ENCODE measurements at regions not wholly inside any gene's neighbourhood (a gene's known extent, or its start where the extent isn't known, plus 50 kb on each side); places are given as distances from the start of the nearest gene placed in this dataset.

DNA sequence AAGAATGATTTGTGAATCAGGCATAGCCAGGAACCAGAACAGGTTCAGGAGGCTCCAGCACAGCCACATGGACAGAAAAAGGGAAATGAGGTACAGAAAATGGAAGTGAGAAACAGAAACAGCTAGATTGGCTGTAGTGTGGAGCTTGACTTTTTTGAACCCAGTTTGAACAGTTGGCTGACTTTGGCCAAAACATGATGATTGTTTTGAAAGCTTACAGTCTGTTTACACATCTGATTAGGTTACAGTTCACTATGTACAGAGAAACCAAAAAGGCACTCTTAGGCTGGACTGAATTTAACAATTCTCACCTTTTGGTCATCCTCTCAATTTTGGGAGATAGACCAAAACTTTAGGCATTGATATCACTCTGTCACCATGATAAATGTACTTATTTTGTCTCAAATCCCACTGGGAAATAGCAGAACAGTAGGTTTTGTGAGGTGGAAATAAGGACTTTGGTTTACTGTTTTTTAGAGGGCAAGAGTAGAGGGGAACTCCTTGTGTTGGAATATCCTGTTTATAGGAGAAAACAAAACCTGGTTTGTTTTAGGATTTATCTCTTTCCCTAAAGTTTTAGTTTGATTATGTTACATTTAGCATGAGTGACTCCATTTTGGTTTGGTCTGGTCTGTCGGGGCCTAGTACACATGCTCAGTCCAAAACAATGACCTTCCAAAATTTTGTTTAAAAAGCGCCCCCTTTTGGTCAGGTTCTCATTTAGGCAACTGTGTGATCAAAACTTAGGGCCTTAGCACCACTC lies 123.1 kb downstream of the OLIG3 start:
- TF ChIP-seq, protein P1, sequence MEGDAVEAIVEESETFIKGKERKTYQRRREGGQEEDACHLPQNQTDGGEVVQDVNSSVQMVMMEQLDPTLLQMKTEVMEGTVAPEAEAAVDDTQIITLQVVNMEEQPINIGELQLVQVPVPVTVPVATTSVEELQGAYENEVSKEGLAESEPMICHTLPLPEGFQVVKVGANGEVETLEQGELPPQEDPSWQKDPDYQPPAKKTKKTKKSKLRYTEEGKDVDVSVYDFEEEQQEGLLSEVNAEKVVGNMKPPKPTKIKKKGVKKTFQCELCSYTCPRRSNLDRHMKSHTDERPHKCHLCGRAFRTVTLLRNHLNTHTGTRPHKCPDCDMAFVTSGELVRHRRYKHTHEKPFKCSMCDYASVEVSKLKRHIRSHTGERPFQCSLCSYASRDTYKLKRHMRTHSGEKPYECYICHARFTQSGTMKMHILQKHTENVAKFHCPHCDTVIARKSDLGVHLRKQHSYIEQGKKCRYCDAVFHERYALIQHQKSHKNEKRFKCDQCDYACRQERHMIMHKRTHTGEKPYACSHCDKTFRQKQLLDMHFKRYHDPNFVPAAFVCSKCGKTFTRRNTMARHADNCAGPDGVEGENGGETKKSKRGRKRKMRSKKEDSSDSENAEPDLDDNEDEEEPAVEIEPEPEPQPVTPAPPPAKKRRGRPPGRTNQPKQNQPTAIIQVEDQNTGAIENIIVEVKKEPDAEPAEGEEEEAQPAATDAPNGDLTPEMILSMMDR (IDR thresholded peaks at IDR 0.05; ENCODE audit: insufficient read depth, low read depth, low read length, missing control alignments), result no peak
- peak; percentile 71 for DNase-seq (ENCODE audit: low read depth)
- H3K4me3 ChIP-seq (ENCODE audit: low read depth, low read length), result no peak overlapping the region

DNA sequence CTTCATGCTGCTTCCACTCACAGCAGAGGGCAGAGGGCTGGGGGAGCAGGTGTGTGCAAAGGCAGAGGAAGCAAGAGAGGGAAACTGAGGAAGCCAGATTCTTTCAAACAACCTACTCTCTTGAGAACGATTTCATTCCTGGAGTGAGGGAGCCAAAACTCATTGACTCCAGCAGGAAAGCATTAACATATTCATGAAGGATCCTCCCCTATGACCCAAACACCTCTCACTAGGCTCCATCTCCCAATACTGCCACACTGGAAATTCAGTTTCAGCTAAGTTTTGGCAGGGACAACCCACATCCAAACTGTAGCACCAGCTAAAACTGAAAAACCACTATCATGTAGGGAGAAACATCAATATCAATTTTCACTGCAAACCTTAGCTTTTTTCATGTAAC lies 125.1 kb downstream of the OLIG3 start:
- DNase-seq (ENCODE audit: low read depth), result no peak
- TF ChIP-seq, protein P1 (IDR thresholded peaks at IDR 0.05; ENCODE audit: insufficient read depth, low read depth, low read length, missing control alignments), result no peak
- no peak overlapping the region for H3K4me3 ChIP-seq (ENCODE audit: low read depth, low read length)

DNA sequence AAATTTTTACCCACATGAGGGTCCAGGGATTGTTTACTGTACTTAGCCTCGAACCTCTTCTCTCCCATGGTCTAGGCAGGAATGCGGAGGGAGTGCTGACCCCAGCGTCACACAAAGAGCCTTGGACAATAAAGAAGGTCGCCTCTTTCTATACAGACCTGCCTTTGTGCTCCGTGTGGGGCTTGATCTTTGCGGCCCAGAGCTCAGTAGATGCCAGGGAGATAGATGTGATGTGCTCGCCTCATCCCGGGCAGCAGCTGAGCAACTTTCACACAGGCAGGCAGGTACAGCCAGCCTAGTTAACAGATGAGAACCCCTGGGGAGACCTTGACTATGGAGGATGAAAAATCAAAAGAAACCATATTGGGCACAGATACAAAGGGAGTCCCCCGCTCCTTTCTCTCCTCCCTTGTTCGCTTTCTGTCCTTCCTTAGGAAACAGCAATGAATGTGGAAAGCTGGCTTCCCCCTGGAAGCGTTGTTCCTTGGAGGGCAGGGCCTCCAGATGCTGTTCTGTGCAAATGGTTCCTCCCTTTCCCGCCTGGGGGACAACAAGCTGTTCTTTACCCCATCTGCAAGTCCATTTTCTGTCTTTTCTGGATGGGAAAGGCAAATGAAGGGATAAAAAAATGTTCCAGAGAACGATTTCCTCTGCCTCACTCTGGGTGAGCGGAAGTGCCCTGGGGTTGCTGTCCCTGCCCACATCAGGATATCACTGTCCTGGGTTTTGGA lies 128.3 kb downstream of the OLIG3 start:
- TF ChIP-seq, protein P1 (IDR thresholded peaks at IDR 0.05; ENCODE audit: insufficient read depth, low read depth, low read length, missing control alignments), result no peak
- DNase-seq (ENCODE audit: low read depth), result no peak
- no peak overlapping the region for H3K4me3 ChIP-seq (ENCODE audit: low read depth, low read length)

DNA sequence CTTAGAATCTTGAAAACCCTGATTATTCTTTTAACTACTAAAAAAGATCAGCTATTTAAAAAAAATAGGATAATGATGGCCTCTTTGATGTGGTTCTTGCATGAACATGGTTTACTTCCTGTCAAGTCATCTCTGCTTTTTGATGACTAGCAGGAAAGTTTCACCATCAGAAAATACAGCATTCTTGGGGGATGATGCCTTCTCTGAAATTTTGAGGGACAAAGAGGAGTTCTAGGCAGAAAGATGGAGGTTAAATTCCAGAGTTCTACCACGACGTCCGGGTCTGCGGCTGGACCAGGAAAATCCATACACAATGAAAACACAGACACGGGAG lies 130.4 kb downstream of the OLIG3 start:
- H3K4me3 ChIP-seq (ENCODE audit: low read depth, low read length), result no peak overlapping the region
- TF ChIP-seq, protein P1 (IDR thresholded peaks at IDR 0.05; ENCODE audit: insufficient read depth, low read depth, low read length, missing control alignments), result no peak
- DNase-seq (ENCODE audit: low read depth), result peak; percentile 15

DNA sequence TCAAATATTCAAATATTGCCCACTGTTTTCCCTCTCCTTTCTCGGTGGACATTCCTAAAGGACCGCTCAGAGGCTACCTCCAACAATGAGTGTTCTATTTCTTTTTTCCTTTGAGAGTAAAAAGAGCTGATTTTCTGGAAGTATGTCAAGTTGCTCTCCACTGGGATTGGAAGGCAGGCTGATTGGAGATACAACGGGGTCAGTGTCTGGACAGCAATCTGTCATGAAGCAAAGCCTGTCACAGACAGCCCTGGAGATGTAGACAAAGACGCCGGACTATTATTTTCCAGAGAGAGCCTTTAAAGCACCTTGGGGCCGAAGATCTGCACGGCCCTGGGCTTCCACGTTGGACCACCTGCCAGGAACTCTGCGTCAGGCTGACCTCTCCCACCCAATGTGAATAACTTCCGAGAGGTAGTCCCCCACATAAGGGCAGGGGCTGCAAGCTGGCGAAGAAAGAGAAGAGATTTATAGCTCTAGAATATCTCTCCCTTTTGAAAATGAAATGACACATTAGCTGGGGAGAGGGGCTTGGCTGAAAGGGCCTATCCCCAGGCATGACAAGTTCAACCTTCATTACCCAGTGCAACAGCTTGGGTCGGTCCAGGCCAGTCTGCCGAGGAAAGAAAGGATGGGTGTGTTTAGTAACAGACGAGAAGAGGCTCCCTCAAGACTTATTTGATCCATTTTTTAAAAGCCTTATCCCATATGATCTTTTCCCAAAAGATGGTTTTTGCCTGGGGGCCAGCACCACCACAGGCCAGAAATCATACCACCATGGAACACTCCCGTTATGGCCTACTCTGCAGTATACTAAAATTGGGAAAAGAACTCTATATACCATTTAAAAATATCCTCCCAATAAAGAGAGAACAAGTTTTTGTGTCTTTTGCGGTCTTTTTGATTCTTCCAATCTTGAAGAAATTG lies 131.1 kb downstream of the OLIG3 start:
- DNase-seq (ENCODE audit: low read depth), result no peak
- TF ChIP-seq, protein P1 (IDR thresholded peaks at IDR 0.05; ENCODE audit: insufficient read depth, low read depth, low read length, missing control alignments), result no peak
- H3K4me3 ChIP-seq (ENCODE audit: low read depth, low read length), result no peak overlapping the region

DNA sequence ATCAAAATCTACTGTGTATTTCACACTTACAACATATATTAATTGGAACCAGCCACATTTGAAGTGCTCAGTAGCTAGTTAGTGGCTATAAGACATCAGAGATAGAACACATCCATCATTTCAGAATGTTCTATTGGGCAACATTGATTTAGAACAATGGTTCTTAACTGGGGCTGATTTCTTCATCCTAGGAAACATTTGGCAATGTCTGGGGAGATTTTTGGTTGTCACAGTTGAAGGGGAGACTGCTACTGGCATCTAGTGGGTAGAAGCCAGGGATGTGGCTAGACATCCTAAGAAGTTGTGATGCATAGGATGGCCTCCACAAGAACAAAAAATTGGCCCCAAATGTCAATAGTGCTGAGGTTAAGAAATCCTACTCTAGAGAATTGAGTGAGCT lies 132.5 kb downstream of the OLIG3 start:
- no peak for DNase-seq (ENCODE audit: low read depth)
- TF ChIP-seq, protein P1 (IDR thresholded peaks at IDR 0.05; ENCODE audit: insufficient read depth, low read depth, low read length, missing control alignments), result no peak
- no peak overlapping the region for H3K4me3 ChIP-seq (ENCODE audit: low read depth, low read length)

Data from GM12865 (cell line).